ENCODE measurements at regions not wholly inside any gene's neighbourhood (a gene's known extent, or its start where the extent isn't known, plus 50 kb on each side); places are given as distances from the start of the nearest gene placed in this dataset.

- TF ChIP-seq ELF4 (IDR thresholded peaks at IDR 0.05), result no peak
- no peak for TF ChIP-seq FOXM1 (IDR thresholded peaks at IDR 0.05; ENCODE audit: borderline replicate concordance)
- no peak for TF ChIP-seq SP1 (IDR thresholded peaks at IDR 0.05)
- TF ChIP-seq SUZ12 (IDR thresholded peaks at IDR 0.05), result no peak
- no peak for TF ChIP-seq BHLHE40 (IDR thresholded peaks at IDR 0.05; ENCODE audit: borderline replicate concordance)
- no peak for TF ChIP-seq NFRKB (IDR thresholded peaks at IDR 0.05)
These were observed 291.3 kb upstream of the MTNR1B start for GRCh38 chr11:92678008-92678611.

Data from HEK293T (cell line).